OCI-LY3 (cell line): ENCODE measurements at regions not wholly inside any gene's neighbourhood (a gene's known extent, or its start where the extent isn't known, plus 50 kb on each side); places are given as distances from the start of the nearest gene placed in this dataset.

Source experiments
- H2AFZ ChIP-seq: fragments of 200-600, 300-600 bp; shearing (Covaris generic); 2 replicates; pipeline ENCODE4 v1.6.0; 2014; ENCODE audit warnings: antibody characterized with exemption, low read depth, low read length
- H3K27ac ChIP-seq: fragments of 200-600, 300-600 bp; sonication (generic); 2 replicates; pipeline ENCODE4 v1.5.1; 2014; ENCODE audit warnings: mild to moderate bottlenecking, low read length, moderate library complexity, mixed read lengths
- H3K27me3 ChIP-seq: fragments of 200-600, 300-600 bp; sonication (generic); 2 replicates; pipeline ENCODE4 v1.6.1; 2014; ENCODE audit warnings: low read depth, low read length, mixed read lengths
- H3K36me3 ChIP-seq: fragments of 200-600, 300-600 bp; sonication (generic); replicated peaks from 2 replicates; pipeline ENCODE3; 2014; ENCODE audit warnings: low read depth, low read length, mixed read lengths
- H3K4me1 ChIP-seq: fragments of 300-600, 200-600 bp; sonication (generic); 2 replicates; pipeline ENCODE4 v1.6.1; 2014; ENCODE audit warnings: low read length, mixed read lengths
- H3K4me2 ChIP-seq: fragments of 200-600, 300-600 bp; sonication (generic); 2 replicates; pipeline ENCODE4 v1.6.1; 2014; ENCODE audit warnings: low read length, mixed read lengths
- H3K4me3 ChIP-seq: fragments of 300-600, 200-600 bp; sonication (generic); 2 replicates; pipeline ENCODE4 v1.5.1; 2014; ENCODE audit warnings: antibody characterized with exemption, mild to moderate bottlenecking, low read length, moderate library complexity
- H3K79me2 ChIP-seq: fragments of 300-600, 200-600 bp; shearing (Covaris generic); 2 replicates; pipeline ENCODE4 v1.6.1; 2014; ENCODE audit warnings: mild to moderate bottlenecking, low read length, mixed read lengths
- H3K9ac ChIP-seq: fragments of 300-600, 200-600 bp; shearing (Covaris generic); 2 replicates; pipeline ENCODE4 v1.6.0; 2014; ENCODE audit warnings: mild to moderate bottlenecking, low read length, moderate library complexity
- H3K9me3 ChIP-seq: fragments of 200-600, 300-600 bp; shearing (Covaris generic); 2 replicates; pipeline ENCODE4 v1.6.1; 2014; ENCODE audit warnings: low read length, mixed read lengths; ENCODE audit not compliant: insufficient read depth
- H4K20me1 ChIP-seq: fragments of 200-600, 300-600 bp; sonication (generic); 2 replicates; pipeline ENCODE4 v1.6.1; 2016; ENCODE audit warnings: low read length, mixed read lengths; ENCODE audit not compliant: insufficient read depth
- EZH2phosphoT487 ChIP-seq: fragments of 200-600 bp; shearing (Covaris generic); IDR thresholded peaks from 2 replicates; pipeline ENCODE4 v1.6.1; 2018; ENCODE audit warnings: antibody characterized with exemption, mixed run types, low read depth
- TF ChIP-seq, protein P1 (sequence below): fragments of 200-600, 300-600 bp; sonication (generic); IDR thresholded peaks from 2 replicates; pipeline ENCODE4 v1.5.1; 2014; ENCODE audit warnings: antibody characterized with exemption, low read length, low read depth

DNA sequence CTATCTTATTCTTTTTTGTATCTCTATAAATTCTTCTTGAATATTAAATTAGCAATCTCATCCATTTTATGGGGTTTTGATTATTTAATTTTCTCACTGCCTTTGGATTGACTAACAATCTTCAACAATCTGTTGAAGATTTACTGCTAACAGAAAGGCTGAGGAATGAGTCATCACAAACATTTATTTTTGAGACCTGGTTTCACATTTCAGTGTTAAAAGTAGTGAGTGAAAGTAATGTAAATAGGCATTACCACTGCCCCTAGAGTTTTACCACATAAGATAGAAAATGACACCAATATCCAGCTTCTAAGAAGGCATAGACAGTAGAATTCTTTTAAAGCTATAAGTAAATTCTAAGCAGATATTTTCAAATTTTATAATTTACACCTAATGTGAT is 472.8 kb downstream of the OLFM4 start:
- Histone ChIP-seq H3K4me1 (peaks cover 26% of the 10 kb centered on the region), H3K9me3 (no peaks in the 10 kb centered on the region), H3K36me3 (no peaks in the 10 kb centered on the region), H4K20me1 (no peaks in the 10 kb centered on the region), H3K27me3 (no peaks in the 10 kb centered on the region), H3K79me2 (no peaks in the 10 kb centered on the region), H3K9ac (no peak overlapping the region), H3K4me2 (no peak overlapping the region), H3K4me3 (no peak overlapping the region), H2AFZ (no peak overlapping the region), H3K27ac (no peak overlapping the region)
- no peak for TF ChIP-seq EZH2phosphoT487
- TF ChIP-seq, protein P1, sequence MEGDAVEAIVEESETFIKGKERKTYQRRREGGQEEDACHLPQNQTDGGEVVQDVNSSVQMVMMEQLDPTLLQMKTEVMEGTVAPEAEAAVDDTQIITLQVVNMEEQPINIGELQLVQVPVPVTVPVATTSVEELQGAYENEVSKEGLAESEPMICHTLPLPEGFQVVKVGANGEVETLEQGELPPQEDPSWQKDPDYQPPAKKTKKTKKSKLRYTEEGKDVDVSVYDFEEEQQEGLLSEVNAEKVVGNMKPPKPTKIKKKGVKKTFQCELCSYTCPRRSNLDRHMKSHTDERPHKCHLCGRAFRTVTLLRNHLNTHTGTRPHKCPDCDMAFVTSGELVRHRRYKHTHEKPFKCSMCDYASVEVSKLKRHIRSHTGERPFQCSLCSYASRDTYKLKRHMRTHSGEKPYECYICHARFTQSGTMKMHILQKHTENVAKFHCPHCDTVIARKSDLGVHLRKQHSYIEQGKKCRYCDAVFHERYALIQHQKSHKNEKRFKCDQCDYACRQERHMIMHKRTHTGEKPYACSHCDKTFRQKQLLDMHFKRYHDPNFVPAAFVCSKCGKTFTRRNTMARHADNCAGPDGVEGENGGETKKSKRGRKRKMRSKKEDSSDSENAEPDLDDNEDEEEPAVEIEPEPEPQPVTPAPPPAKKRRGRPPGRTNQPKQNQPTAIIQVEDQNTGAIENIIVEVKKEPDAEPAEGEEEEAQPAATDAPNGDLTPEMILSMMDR, result no peak

DNA sequence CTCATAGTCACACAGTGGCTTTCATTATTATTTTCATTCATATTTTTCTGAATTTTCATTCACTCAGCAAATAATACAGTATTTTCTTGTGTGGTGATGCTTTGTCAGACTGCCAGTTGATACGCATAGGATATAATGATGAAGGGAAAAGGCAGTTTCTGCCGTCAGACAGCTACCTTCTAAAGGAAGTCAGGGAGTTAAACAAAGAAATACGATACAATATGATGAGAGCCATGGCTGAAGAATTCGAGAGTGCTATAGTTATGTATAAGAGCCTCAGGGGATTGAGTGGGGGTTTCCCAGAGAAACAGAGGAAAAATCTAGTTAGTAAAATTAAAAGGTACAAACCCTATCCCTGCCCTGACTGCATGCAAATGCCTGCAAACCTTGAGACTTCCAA is 479.1 kb downstream of the OLFM4 start:
- H3K4me2 ChIP-seq, result peak overlapping the region; percentile 83
- H3K27ac ChIP-seq, result peak overlapping the region; percentile 77
- H3K27me3 ChIP-seq, result no peaks in the 10 kb centered on the region
- peak overlapping the region; percentile 74 for H2AFZ ChIP-seq
- H3K4me3 ChIP-seq, result peak overlapping the region; percentile 66
- TF ChIP-seq, protein P1, result no peak
- H3K36me3 ChIP-seq, result no peaks in the 10 kb centered on the region
- no peaks in the 10 kb centered on the region for H3K79me2 ChIP-seq
- H3K9ac ChIP-seq, result peak overlapping the region; percentile 58; the same call in 1 of the 2 replicates
- peaks cover 51% of the 10 kb centered on the region for H3K4me1 ChIP-seq
- H4K20me1 ChIP-seq, result no peaks in the 10 kb centered on the region
- no peaks in the 10 kb centered on the region for H3K9me3 ChIP-seq

DNA sequence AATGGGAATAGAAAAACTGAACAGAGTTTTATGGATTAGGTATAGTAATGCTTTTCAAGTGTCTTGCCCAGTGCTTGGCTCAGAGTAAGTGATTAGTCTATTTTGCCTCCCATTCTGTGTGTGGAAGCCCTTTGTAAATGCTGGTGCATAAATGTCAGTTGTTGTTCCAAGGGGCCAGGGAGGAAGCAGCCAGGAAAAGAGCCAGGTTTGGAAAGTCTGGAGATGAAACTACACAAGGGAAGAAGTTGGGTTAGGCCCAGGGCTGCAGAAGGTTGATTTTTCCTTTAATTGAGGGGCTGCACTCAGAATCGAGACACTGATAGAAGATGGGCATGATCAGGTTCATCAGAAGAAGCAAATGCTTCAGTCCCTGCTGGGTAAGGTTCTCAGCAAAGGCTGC is 484.0 kb downstream of the OLFM4 start:
- no peaks in the 10 kb centered on the region for H3K79me2 ChIP-seq
- H4K20me1 ChIP-seq, result no peaks in the 10 kb centered on the region
- H3K4me1 ChIP-seq, result peaks cover 38% of the 10 kb centered on the region
- no peaks in the 10 kb centered on the region for H3K27me3 ChIP-seq
- H3K9ac ChIP-seq, result peak overlapping the region; percentile 36
- H3K4me3 ChIP-seq, result peak overlapping the region; percentile 63
- peak overlapping the region; percentile 93 for H2AFZ ChIP-seq
- H3K9me3 ChIP-seq, result no peaks in the 10 kb centered on the region
- no peaks in the 10 kb centered on the region for H3K36me3 ChIP-seq
- H3K4me2 ChIP-seq, result peak overlapping the region; percentile 89
- peak overlapping the region; percentile 39 for H3K27ac ChIP-seq
- no peak for TF ChIP-seq EZH2phosphoT487
- TF ChIP-seq, protein P1, result no peak

DNA sequence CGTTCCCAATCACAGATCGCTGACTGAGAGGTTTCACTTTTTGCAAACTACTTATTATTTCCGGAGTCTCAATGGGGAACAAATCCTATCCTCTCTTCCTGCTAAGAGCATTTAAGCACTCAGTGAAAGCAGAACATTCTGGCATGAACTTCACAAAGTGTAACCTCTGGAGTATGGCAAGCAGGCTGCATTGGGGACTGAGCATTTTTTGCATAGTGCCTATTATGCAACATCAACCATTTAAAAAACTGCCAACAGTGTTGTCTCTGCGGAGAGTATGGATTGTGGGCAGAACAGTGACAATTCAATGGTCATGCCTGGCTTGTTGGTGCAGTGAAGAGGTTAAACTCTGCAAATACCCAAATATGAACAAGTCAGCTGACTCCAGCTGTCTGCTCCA is 484.6 kb downstream of the OLFM4 start:
- H3K9me3 ChIP-seq, result no peaks in the 10 kb centered on the region
- H4K20me1 ChIP-seq, result no peaks in the 10 kb centered on the region
- H3K4me2 ChIP-seq, result peak overlapping the region; percentile 89
- H3K4me3 ChIP-seq, result peak overlapping the region; percentile 63
- peak overlapping the region; percentile 36 for H3K9ac ChIP-seq
- H3K27ac ChIP-seq, result peak overlapping the region; percentile 39
- peaks cover 32% of the 10 kb centered on the region for H3K4me1 ChIP-seq
- no peaks in the 10 kb centered on the region for H3K36me3 ChIP-seq
- no peaks in the 10 kb centered on the region for H3K27me3 ChIP-seq
- TF ChIP-seq EZH2phosphoT487, result no peak
- TF ChIP-seq, protein P1, result no peak
- peak overlapping the region; percentile 93 for H2AFZ ChIP-seq
- no peaks in the 10 kb centered on the region for H3K79me2 ChIP-seq
